ENCODE measurements at regions not wholly inside any gene's neighbourhood (a gene's known extent, or its start where the extent isn't known, plus 50 kb on each side); places are given as distances from the start of the nearest gene placed in this dataset.

DNA sequence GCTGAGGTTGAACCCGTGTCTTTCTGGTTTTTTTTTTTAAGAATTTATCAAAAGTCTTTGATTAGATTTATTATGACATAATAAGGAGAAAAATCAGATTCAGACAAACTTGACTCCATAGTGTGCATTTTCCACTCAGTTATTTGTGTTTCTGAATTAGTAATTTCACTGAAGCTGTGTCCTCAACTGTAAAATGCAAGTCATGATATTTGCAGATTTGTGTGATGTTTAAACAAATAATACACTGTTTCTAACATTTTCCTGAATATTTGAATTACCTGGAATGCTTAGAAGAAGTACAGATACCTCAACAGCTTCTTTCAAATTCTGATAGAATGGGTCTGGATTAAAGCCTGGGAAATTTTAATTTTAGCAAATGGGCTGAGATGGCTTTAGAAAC is 1050.3 kb upstream of the MAP3K7 start:
- no peak for TF ChIP-seq CTCF (IDR thresholded peaks at IDR 0.05)
- TF ChIP-seq POLR2A (IDR thresholded peaks at IDR 0.05) = no peak
- no peak for TF ChIP-seq POLR2AphosphoS5 (IDR thresholded peaks at IDR 0.05)
- no peak for TF ChIP-seq EP300 (IDR thresholded peaks at IDR 0.05)

Data from upper lobe of left lung (tissue), 4 donors.